NCI-H1417 (cell line): ENCODE measurements at regions not wholly inside any gene's neighbourhood (a gene's known extent, or its start where the extent isn't known, plus 50 kb on each side); places are given as distances from the start of the nearest gene placed in this dataset.
A peak's percentile ranks its signal among the peaks of the same experiment; 100 is the strongest.
"Not testable (repeated sequence)": the region's sequence is repeated elsewhere in the genome, so short reads cannot be mapped to it uniquely, and the experiment has no call there.

Source experiments
- DNase-seq, 3 experiments: peaks; one replicate each; lab custom pipeline; 2025; lab: John Stamatoyannopoulos, UW

DNA sequence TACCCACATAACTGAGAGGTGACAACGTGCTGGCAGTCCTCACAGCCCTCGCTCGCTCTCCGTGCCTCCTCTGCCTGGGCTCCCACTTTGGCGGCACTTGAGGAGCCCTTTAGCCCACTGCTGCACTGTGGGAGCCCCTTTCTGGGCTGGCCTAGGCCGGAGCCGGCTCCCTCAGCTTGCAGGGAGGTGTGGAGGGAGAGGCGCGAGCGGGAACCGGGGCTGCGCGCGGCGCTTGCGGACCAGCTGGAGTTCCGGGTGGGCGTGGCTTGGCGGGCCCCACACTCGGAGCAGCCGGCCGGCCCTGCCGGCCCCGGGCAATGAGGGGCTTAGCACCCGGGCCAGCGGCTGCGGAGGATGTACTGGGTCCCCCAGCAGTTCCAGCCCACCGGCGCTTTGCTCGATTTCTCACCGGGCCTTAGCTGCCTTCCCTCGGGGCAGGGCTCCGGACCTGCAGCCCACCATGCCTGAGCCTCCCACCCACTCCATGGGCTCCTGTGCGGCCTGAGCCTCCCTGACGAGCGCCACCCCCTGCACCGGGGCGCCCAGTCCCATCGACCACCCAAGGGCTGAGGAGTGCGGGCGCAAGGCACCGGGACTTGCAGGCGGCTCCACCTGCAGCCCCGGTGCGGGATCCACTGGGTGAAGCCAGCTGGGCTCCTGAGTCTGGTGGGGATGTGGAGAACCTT lies 630.1 kb upstream of the NXPH2 start:
- DNase-seq, result not testable (repeated sequence)

DNA sequence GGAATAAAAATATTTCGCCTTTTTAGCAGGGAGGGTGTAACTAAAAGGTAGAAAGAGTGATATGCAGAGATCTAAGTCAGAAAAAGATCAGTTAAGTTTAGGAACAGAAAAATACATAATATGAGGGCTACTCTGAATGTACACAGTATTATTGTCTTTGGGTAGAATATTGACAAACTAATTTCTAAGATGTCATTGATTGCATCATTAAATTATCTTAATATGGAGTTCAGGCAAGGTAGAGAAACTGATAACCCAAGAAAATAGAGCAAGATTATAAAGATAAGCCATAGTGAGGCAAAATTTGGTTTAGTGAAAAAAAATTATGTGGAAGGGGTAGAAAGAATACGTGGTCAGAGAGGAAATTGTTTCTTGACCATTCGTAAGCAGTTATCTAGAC lies 629.0 kb upstream of the NXPH2 start:
- no peak for DNase-seq

DNA sequence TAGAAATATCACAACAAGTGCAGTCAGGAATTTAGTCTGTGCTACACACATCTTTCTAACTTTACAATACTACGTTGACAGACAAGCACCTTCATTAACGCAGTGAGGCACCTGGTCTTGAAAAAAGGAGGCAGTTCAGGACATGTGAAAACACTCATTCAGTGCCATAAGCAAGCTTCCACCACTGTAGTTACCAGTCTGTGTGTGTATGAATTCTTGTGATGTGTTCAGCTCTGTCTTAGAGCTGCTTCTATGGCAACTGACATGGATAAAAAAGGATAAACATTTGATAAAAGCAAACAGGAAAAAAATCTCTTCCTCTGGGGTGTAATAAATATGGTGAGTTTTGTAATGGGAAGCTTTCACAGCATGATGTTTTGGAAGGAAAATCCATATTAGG lies 623.8 kb upstream of the NXPH2 start:
- peak in 2 of 3 experiments; percentile 5 to 34 for DNase-seq

DNA sequence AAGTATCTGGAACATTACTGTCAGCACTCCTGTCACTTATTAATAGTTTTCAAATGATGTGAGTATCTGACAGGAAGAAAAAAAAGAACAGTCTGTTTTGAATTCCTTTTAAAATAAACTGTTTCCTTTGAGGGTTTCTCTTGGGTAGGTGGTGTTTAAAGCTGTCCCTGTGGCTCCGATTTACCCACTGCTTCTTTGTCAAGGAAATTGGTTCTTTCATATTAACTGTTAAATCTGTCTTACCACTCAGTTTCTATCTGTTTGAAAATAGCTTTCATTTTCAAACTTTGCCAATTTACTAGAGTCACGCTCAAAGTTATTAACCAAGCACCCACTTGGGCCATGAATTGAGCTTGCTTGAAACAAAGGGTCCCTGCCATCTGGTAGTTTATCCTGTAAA lies 614.6 kb upstream of the NXPH2 start:
- no peak for DNase-seq

- DNase-seq, result no peak
Observed at GRCh38 chr2:139389391-139389790, 609.2 kb upstream of the NXPH2 start.

DNA sequence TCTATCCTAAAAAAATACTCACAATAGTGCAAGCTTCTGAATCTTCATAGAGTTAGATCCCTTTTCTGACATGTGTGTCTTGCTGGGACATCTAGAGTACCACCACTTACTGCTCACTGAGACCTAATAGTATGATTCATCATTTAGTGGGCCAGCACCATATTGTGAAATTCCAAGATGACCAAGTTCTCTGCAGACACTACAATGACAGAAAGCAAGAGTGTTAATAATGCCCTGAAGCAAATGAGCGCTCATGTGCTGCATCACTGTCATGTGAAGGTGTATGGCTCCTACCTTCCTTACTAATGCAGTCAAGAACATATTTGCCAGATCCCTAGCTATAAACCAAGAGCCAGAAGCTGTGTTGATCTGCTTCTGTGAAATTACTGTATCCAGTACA lies 606.2 kb upstream of the NXPH2 start:
- no peak for DNase-seq

DNA sequence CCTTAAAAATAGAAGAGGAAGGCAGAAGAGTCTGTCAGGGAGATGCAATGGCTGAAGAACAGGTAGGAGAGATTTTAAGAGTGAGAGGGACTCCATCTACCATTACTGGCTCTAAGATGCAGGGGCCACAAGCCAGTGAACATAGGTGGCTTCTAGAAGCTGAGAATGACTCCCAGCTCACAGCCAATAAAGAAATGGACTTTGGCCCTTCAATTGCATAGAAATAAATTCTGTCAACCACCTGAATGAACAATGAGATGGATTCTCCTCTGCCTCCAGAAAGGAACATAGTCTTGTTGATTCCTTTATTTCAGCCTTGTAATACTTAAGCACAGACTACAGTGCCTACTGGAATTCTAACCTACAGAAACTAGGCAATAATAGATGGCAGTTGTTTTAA lies 603.3 kb upstream of the NXPH2 start:
- no peak for DNase-seq

- DNase-seq, result no peak
Observed at GRCh38 chr2:139380051-139380450, 599.9 kb upstream of the NXPH2 start.

DNA sequence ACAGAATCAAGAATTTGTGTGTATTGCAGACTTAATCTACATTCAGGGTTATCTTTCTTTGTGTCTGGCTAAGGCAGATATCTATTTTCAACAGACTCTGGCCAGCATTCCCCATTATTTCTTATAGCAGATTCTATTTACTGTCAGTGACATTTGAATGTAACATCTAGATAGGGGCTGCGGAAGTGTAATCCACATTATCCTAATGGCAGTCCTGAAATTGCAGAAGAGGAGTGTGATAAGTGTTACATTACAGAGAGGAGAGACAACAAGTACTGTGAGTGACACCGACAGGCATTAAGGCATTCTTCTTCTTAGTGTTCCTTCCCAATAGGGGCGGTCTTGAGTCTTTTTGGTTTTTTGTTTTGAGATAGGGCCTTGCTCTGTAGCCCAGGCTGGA lies 598.2 kb upstream of the NXPH2 start:
- DNase-seq, result no peak

DNA sequence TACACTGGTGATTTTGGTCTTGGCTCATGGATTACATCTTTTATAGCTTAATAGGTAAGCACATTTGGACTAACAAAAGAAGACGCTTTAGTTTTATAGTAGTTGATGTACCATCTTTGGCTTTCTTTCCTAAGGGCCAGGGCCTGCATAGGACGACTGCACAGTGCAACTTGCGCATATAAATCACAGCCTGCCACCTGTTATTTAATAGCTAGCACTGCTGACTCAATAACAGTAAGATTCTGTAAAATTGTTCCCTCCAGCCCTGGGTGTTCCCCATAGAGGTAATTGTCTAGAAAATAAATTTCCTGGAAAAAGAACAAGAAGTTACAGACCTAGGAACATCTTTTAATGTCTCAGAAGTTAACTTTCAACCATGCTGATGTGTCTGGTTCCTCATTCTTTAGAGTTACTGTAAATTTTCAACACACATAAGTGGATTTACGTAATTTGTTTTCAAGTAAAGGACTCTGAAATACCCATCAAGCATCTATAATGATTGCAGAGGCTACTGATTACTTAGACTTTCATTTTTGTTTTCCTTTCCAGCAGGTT lies 594.2 kb upstream of the NXPH2 start:
- peak in 1 of 3 experiments; percentile 12 for DNase-seq

GRCh38 chr2:139369423-139370409 lies 589.5 kb upstream of the NXPH2 start:
- peak in 2 of 3 experiments; percentile 38 to 78 for DNase-seq

GRCh38 chr2:139367416-139367815 lies 587.2 kb upstream of the NXPH2 start:
- DNase-seq, result no peak

GRCh38 chr2:139366681-139367080 lies 586.5 kb upstream of the NXPH2 start:
- peak in 2 of 3 experiments; percentile 57 to 91 for DNase-seq

- no peak for DNase-seq
Observed at GRCh38 chr2:139365189-139365588, 585.0 kb upstream of the NXPH2 start.

GRCh38 chr2:139360654-139361053 lies 580.5 kb upstream of the NXPH2 start:
- no peak for DNase-seq

DNA sequence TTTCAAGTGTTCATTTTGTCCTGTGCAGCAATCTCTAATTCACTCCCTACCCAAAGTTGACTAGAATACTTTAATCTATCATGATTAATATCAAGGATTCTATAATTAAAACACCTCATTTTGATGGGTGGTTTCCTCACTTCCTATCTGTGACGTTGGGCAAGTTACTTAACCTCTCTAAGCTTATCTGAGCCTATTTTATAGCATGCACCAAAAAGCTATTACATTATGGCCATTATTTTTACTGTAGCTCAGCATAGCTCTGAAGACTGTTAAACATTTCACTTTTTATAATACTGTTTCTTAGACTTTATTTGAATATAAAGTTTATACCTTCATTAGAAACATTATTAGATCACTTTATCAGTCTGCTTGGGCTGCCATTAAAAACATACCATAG lies 579.6 kb upstream of the NXPH2 start:
- DNase-seq, result no peak

DNA sequence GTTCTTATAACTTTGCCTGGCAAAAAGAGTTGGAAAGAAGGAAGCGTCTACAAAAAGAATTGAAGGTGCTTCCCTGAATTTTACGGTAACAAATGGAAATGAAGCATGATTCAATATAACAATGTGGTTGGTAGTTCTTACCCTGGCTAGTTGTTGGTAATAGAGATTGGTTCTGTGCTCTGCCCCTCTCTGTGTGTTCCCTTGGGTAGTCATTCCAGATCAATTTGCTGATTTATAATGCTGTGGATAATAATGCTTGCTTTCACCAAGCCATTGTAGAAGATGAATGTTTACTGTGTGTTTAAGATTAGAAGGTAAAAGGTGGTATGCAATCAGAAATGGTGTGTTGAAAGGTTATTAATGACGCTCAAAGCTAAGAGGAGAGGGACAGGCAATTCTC lies 577.8 kb upstream of the NXPH2 start:
- DNase-seq, result peak in 1 of 3 experiments; percentile 47

- no peak for DNase-seq
Observed at GRCh38 chr2:139354518-139354917, 574.3 kb upstream of the NXPH2 start.

GRCh38 chr2:139353874-139354273 lies 573.7 kb upstream of the NXPH2 start:
- no peak for DNase-seq

GRCh38 chr2:139317259-139317658 lies 537.1 kb upstream of the NXPH2 start:
- no peak for DNase-seq

DNA sequence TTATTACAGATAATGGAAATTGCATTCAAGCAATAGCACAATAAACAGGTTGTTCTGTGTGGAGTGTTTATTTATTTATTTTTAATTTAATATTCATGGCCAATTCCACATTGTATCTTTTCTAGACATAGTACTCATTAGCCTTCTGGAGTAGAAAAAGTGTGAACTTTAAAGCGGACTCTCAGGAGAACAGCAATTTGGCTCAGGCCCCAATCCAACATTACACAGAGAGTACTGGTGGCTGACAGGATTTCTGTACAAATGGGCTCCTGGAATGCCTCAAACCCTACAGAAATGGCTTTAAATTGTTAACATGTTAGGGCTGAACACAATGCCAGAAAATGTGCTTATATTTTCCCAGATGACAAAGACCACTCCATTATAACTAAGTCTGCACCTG lies 533.9 kb upstream of the NXPH2 start:
- no peak for DNase-seq

DNA sequence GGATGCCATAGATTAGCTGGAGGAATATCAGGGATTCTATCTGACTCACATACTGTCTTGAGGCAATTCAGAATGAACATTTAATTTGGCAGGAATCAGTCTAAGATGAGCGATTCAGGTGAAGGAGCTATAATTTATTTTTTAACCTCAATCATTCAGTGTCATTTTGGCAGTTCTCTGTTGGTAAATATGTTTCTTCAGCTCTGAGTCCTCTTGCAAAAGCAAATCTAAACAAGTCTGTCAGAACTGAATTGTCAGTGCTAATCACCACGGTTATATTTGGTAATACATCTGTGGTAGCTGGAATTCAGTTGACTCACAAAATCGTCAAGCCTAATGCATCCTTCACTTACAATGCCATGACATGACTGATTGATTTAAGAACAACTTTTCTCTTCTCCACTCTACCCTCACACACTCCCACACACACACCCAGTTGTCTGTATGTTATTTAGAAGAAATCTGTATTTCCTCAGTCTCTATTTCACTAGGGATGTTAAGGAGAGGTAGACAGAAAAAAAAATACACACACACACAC lies 516.6 kb upstream of the NXPH2 start:
- no peak for DNase-seq
